ENCODE measurements at regions not wholly inside any gene's neighbourhood (a gene's known extent, or its start where the extent isn't known, plus 50 kb on each side); places are given as distances from the start of the nearest gene placed in this dataset.
A peak's percentile ranks its signal among the peaks of the same experiment; 100 is the strongest.
"Not testable (repeated sequence)": the region's sequence is repeated elsewhere in the genome, so short reads cannot be mapped to it uniquely, and the experiment has no call there.

DNA sequence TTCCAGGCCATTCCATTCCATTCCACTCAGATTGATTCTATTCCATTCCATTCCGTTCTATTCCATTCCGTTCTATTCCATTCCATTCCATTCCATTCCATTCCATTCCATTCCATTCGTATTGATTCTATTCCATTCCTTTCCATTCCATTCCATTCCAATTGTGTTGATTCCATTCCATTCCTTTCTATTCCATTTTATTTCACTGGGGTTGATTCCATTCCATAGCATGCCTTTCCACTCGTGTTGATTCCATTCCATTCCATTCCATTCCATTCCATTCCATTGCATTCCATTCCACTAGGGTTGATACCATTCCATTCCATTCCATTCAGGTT is 1142.3 kb downstream of the RPIA start:
- DNase-seq, result no peak

DNA sequence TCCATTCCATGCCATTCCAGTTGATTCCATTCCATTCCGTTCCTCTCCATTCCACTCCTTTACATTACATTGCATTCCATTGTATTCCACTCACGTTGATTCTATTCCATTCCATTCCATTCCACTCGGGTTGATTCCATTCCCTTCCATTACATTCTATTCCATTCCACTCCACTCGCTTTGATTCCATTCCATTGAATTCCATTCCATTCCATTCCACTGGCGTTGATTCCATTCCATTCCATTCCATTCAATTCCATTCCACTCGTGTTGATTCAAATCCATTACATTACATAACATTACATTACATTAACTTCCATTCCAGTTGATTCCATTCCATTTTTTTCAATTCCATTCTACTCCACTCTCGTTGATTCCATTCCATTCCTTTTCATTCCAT is 1142.8 kb downstream of the RPIA start:
- DNase-seq, result no peak

DNA sequence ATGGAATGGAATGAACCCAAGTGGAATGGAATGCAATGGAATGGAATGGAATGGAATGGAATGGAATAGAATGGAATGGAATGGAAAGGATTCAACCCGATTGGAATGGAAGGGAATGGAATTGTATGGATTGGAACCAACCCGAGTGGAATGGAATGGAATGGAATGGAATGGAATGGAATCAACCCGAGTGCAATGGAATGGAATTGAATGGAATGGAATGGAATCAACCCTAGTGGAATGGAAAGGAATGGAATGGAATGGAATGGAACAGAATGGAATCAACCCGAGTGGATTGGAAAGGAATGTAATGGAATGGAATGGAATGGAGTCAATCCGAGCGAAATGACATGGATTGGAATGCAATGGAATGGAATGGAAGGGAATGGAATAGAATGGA is 1144.9 kb downstream of the RPIA start:
- DNase-seq, result peak; percentile 28

DNA sequence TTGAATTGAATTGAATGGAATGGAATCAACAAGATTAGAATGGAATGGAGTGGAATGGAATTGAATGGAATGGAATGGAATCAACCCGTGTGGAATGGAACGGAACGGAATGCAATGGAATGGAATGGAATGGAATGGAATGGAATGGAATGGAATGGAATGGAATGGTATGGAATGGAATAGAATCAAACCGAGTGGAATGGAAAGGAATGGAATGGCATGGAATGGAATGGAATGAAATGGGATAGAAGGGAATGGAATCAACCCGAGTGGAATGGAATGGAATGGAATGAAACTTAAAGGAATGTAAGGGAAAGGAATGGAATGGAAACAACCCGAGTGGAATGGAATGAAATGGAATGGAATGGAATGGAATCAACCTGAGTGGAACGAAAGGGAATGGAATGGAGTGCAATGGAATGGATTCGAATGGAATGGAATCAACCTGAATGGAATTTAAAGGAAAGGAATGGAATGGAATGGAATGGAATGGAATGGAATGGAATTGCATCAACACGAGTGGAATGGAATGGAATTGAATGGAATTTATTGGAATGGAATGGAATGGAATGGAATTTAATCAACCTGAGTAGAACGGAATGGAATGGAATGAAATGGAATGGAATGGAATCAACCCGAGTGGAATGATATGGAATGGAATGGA is 1146.6 kb downstream of the RPIA start:
- no peak for DNase-seq

DNA sequence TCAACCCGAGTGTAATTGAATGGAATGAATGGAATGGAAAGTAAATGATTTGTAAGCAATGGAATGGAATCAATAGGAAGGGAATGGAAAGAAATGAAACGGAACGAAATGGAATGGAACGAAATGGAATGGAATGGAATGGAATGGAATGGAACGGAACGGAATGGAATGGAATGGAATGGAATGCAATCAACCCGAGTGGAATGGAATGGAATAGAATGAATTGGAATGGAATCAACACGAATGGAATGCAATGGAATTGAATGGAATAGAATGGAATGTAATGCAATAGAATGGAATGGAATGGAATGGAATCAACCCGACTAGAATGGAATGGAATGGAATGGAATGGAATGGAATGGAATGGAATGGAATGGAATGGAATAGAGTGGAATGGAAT is 1148.7 kb downstream of the RPIA start:
- not testable (repeated sequence) for DNase-seq

DNA sequence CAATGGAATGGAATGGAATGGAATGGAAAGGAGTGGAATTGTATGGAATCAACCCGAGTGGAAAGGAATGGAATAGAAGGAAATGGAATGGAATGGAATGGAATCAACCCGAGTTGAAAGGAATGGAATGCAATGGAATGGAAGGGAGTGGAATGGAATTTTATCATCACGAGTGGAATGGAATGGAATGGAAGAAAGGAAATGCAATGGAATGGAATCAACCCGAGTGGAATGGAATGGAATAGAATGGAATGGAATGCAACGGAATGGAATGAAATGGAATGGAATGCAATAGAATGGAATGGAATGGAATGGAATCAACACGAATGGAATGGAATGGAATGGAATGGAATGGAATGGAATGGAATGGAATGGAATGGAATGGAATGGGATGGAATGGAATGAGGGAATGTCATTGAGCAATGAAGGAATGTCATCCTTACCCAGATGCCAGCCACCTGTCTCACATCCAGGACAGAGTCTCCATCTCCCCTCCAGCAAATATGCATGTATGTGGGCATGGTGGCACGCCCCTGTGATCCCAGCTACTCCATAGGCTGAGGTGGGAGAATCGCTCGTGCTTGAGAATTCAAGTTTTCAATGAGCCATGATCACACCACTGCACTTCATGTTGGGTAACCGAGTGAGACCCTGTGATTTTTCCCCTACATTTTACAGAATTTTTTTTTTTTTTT is 1149.5 kb downstream of the RPIA start:
- not testable (repeated sequence) for DNase-seq

DNA sequence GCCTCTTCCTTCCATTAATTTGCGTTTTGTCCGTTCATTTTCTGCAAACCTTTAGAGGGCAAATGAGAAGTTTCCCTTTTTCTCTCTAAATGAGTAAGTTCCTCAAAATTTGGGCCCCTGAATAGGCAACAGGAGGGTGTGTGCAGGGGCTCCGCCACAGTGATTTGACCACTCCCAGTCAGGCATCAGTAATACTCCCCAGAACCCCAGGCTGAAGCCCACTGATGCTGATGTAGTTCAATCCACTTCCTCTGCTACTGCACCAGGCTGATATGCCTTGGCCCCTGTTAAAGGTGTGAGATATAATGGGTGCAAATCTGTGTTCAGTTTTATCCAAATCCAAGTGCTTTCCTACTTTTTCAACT is 1150.0 kb downstream of the RPIA start:
- DNase-seq, result no peak

DNA sequence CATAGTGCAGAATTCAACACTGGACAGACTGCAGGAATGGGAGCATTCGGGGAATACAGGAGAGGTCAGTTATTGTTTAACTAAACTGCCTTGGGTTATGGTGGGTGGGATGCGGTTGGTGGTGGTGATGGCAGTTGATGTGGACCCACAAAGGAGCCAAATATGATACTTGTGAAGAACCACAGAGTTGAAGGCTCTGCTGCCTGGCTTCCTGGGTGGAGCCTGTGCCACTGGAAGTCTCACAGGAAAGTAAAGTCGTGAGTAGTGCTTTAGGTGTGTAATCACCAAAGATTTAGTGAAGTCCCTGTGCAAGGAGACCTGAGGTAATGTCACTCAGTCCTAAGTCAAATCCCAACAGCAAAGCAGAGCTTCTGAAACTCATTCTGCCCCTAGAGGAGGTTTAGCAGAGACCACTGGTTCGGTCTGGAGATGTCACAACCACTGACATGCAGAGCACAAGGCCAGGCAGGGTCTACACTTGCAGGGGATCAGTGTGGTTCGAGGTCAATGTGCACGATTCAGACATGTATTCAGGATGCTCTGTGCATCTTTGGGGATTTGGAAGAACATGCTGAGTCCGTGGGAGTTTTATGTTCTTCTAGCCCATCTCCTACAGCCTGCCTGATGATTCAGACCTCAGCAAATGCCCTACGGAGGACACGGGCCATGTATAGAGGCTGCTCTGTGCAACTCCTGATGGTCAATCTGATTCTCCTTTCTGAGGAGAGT is 1150.9 kb downstream of the RPIA start:
- no peak for DNase-seq

DNA sequence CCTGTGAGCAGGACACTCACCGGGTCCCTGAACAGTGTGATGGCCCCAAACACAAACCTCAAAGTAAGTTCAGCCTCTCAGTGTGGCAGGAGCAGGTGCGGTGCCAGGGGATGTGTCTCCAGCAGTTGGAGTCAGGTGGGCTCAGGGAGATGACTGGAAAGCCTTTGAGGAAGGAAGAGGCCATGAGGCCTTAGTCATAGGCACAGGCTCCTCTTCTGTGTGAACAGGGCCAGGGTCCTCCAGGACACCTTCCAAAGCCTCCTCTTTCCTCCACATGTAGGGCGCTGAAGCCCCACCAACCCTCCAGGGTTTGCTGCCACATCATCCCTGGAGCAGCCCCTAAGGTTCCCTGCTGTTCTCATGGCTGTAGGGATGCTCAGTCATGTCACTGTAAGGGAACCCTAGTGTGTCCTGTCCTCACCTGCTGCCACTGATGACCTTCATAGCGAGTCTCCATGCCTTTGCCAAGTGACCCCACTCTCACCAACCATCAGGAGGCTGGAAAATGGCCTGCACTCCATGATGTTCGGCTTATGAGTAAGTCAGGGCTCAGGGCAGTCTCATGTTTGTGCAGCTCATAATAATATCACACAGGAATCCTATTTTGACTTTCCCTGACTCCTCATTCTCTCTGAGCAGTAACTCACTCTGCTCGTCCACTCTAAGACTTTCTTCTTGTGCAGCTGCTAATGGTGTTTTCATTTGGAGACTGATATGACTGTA is 1152.9 kb downstream of the RPIA start:
- DNase-seq, result no peak

DNA sequence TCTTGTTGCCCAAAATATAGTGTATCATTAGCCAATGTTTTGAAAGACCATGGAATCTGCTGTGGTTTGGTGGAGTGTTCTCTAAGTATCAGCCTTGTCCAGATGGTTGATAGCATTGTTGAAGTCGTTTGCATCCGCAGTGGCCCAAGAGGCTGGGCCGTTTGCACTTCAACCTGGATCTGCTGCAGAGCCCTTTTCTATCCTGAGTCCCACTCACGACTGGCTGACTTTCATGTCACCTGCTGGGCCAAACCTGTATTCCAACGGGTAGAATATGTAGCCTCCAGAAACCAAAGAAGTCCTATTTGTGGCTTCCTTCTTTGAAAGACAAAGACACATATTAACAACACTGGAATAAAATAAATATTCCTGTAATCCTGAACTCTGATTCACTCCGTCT is 1154.1 kb downstream of the RPIA start:
- DNase-seq, result no peak

DNA sequence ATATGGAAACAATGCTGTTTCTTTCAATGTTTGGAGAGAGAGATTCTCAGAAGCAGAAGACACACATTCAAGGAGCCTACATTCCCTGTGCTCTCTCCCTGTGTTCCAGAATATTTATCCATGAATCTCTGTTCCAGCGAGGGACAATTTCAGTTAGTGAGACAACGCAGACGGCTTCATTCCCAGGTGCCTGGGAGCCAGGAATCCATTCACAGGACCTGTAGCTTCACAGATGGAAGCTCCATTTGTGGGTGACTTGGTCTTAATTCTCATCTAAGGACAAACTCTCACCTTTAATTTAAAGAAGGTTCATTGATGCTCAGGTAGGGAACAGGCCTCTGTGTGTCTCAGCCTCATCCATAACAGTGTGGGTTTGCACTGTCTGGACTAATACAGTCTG is 1156.6 kb downstream of the RPIA start:
- no peak for DNase-seq

DNA sequence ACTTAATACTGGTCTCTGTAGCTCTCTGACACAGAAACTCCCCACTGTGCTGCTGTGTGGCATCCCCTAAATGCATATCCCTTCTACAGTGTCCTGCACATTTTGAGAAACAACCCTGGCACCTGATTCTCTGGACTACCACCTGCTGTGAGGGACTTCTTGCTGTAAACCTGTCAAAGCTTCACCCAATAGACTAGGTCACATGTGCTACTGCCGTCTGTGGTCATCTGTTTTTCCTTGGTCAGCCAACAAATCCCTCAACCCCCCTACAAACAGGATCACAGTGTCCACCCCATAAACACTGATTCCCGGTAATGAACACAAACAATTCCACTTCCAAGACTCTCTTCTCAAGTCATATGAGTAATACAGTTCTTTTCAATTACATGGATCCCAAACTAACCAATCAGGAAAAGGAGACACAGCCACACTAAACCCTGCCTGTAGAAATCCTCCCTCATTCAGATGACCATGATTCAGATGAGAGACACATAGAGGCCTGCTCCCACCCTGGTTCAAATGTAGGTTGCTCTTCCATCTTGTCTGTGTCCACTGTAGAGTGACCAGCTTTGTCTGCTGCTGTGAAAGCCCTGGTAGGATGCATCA is 1157.4 kb downstream of the RPIA start:
- DNase-seq, result no peak

DNA sequence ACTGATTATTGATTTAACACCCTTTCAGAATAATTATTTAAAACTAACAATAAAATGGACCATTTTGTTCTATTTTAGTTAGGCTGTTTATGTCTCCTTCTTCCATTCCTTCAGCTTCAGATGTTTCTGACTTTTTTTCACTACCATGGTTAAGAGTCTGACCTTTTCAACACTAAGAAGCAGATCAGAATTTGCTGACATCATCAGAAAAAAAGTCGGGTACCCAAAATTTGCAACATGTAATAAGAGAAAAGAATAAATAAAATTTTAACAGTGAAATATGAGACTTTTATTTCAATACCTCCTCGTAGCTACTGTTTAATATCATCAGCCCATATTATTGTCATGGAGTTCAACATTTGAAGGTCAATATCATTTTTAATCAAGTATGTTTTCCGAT is 1158.3 kb downstream of the RPIA start:
- no peak for DNase-seq

DNA sequence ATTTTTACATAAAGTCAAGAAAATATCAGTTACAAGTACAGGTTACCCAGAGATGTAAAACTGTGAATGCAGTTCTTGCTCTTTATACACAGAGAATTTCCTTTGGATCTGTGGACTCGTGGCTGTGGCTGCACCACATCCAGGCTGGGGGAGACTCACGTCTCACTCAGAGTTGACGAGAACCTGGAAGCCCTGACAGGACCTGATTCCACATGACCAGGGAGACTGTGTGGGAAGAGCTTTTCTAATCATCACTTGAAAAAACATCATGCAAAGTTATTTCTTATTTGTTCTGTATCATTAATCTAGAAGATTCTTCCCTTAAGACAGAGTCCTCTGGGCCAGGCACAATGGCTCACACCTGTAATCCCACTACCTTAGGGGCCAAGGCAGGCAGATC is 1159.0 kb downstream of the RPIA start:
- no peak for DNase-seq

DNA sequence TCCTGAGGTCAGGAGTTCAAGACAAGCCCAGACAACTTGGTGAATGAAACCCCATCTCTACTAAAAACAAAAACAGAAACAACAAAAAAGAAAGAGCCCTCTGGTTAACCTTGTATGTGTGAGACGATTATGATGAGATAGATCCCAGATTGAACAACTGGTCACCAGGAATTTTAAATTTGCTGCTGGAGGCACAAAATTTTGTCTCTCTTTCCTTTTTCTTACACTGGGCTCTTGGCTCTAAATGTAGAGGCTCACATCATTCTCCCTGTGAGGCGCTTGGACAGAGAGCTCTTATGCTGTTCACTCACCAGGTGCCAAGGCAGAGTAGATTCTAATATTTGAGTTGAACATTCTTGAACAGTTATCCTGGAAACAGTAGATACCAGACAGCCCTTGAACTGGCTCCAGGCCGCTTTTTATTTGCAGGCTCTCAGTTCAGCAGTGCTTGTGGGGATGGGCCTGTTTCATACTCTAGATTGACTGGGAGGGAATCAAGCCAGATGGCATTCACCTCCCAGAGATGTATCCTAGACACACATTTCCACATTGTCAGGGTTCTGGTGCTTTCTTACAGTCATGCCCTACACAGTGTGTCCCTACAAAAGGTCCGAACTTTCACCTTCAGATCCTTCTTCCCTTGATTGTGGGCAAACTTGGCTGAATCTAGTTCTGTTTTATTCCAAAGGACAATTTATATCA is 1159.6 kb downstream of the RPIA start:
- DNase-seq, result no peak

DNA sequence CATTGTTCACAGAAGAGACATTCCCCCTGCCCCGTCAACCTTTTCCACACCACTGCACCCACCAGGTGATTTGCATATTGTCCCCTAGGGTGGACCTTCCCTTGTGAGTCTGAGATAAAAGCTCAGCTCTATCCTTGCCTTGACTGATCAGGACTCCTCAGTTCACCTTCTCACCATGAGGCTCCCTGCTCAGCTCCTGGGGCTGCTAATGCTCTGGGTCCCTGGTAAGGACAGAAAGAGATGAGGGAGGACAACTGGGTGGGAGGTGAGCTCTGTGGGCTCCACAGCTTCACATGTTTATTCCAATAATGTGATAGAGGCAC is 1160.1 kb downstream of the RPIA start:
- DNase-seq, result no peak

DNA sequence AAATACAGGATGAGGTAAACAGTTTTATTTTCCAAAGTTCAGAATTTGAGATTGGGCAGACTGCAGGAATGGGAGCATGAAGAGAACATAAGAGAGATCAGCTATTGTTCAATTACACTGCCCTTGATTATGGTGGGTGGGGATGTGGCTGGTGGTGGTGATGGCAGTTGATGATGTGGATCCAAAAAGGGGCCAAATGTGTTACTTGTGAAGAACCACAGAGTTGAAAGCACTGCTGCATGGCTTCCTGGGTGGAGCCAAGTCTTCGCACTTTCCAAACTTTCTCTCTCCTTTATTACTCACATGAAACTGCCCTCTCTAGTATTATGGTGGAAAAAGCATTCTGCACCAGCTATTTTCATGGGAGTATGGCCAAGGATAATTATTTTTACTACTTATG is 1162.0 kb downstream of the RPIA start:
- DNase-seq, result not testable (repeated sequence)

DNA sequence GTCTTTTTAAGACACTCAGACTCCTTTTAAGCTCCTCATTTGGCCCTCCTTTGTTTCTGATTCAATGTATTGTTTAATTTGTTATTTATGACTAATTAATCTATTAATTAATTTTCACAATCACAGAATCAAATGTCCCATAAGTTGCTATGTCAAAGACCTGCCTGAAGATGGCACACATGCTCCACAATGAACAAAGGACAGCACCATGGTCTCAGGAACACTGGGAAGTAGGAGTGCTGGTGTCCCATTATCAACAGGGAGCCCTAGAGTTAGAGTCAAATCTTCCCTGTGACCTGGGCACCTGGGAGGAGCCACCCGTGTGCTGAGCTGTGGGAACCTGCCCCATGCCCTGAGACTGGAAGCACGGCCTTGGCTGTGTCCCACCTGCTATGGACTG is 1164.3 kb downstream of the RPIA start:
- not testable (repeated sequence) for DNase-seq

DNA sequence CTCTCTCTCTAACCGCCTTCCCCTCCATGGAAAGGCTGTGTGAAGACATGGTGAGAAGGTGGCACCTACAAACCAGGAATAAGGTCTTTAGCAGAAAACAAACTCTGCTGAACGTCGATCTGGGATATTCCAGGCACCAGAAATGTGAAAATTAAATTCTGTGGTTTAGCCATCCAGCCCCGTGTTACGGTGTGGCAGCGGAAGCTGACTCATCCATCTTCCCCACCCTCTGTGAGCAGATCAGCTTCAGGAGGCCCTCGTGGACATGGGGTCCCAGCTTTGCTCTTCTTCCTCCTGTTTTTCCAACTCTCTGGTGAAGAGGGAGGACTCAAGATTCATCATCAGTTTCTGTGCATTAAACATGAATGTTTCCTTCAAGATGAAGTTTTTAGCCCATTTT is 1164.8 kb downstream of the RPIA start:
- DNase-seq, result not testable (repeated sequence)

DNA sequence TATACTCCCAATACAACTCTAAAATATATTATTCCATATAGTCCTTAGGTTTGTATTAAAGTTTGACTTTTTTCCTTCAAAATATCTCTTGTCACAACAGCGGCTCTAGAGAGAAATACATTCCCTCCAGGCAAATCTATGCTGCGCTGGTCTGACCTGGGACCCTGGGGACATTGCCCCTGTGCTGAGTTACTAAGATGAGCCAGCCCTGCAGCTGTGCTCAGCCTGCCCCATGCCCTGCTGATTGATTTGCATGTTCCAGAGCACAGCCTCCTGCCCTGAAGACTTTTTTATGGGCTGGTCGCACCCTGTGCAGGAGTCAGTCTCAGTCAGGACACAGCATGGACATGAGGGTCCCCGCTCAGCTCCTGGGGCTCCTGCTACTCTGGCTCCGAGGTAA is 1170.7 kb downstream of the RPIA start:
- DNase-seq, result not testable (repeated sequence)

DNA sequence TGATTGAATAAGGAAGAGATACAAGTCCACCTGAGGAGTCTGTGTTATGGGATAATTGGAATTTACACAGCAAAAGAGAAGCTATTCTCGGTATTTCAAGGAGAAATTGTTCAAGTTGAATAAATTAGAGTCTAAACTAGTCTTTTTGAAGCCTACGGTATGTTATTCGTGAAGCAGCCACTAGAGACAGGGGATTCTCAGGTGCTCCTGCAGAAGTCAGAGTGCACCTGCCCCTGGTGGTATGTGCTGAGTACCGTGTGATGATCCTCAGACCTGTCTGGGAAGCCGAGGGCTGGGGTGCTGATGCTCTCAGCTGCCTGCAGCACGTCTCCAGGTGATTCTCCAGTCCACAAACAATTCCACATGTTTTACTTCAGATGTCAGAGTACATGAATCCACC is 1171.7 kb downstream of the RPIA start:
- not testable (repeated sequence) for DNase-seq

Measured in renal pelvis (tissue), 1 donor.